Tibial artery (tissue), 4 donors: ENCODE measurements at regions not wholly inside any gene's neighbourhood (a gene's known extent, or its start where the extent isn't known, plus 50 kb on each side); places are given as distances from the start of the nearest gene placed in this dataset.

ENCODE experiments used
- DNase-seq, 2 donors: peaks; one replicate each; pipeline ENCODE4 v3.0.0-alpha.2; 2019
- H3K27ac ChIP-seq, 2 donors: fragments of 200-600 bp; sonication (generic) in 1 of 2; 1 replicate in 1 of 2; 2 replicates in 1 of 2; pipeline ENCODE4 v1.5.1; 2018 to 2019; ENCODE audit warnings: mild to moderate bottlenecking in 1 of 2
- H3K27me3 ChIP-seq, 2 donors: fragments of 200-600 bp; sonication (generic) in 1 of 2; one replicate each; pipeline versions ENCODE4 v1.5.1 to v1.6.0; 2016 to 2019
- H3K36me3 ChIP-seq, 3 donors: fragments of 200-600 bp; sonication (generic) in 2 of 3; one replicate each; pipeline ENCODE4 v1.5.1; 2016 to 2019; ENCODE audit warnings: mild to moderate bottlenecking in 2 of 3
- H3K4me1 ChIP-seq, 4 donors: fragments of 200-600 bp; sonication (generic) in 2 of 4; 1 replicate in 3 of 4; 2 replicates in 1 of 4; pipeline ENCODE4 v1.5.1; 2016 to 2019
- H3K4me3 ChIP-seq, 2 donors: fragments of 200-600 bp; sonication (generic) in 1 of 2; 1 replicate in 1 of 2; 2 replicates in 1 of 2; pipeline ENCODE4 v1.5.1; 2018 to 2019; ENCODE audit warnings: mild to moderate bottlenecking in 2 of 2
- H3K9me3 ChIP-seq, 3 donors: fragments of 200-600 bp; sonication (generic) in 1 of 3; one replicate each; pipeline ENCODE4 v1.5.1; 2016 to 2019
- CTCF ChIP-seq, 2 experiments: fragments of 200-600 bp in 1 of 2; fragments of 450-650 bp in 1 of 2; IDR thresholded peaks; one replicate each; pipeline ENCODE4 v1.5.1; 2017 to 2019; ENCODE audit warnings: antibody characterized with exemption in 2 of 2, mild to moderate bottlenecking in 1 of 2, moderate library complexity in 1 of 2
- intact Hi-C: fragments of 100-400 bp; cut with DNase I; formaldehyde crosslinking; loops from one replicate; pipeline ENCODE4 v1.15.0; 2023; ENCODE audit warnings: low total_unique reads

- intact Hi-C loops = no loop called here
Observed at GRCh38 chr1:191690931-191691330, 467.3 kb upstream of the RGS18 start.

GRCh38 chr1:191693797-191694196 is 464.5 kb upstream of the RGS18 start:
- no peak for DNase-seq
- Histone ChIP-seq H3K4me3 (no peak overlapping the region), H3K27me3 (no peaks in the 10 kb centered on the region), H3K36me3 (no peaks in the 10 kb centered on the region), H3K27ac (no peak overlapping the region), H3K9me3 (peaks cover 0 to 4% (median 0%) of the 10 kb centered on the region in 3 donors), H3K4me1 (no peaks in the 10 kb centered on the region)
- no peak for TF ChIP-seq CTCF (IDR thresholded peaks at IDR 0.05)
- intact Hi-C loops = no loop called here

More at GRCh38 chr1:191690931-191691330, 467.3 kb upstream of the RGS18 start:
- peaks cover 0 to 4% (median 0%) of the 10 kb centered on the region in 3 donors for H3K9me3 ChIP-seq
- no peak overlapping the region for H3K4me3 ChIP-seq
- TF ChIP-seq CTCF (IDR thresholded peaks at IDR 0.05) = no peak
- no peak overlapping the region for H3K27ac ChIP-seq
- H3K4me1 ChIP-seq = no peaks in the 10 kb centered on the region
- H3K36me3 ChIP-seq = no peaks in the 10 kb centered on the region
- H3K27me3 ChIP-seq = no peaks in the 10 kb centered on the region
- DNase-seq = no peak

DNA sequence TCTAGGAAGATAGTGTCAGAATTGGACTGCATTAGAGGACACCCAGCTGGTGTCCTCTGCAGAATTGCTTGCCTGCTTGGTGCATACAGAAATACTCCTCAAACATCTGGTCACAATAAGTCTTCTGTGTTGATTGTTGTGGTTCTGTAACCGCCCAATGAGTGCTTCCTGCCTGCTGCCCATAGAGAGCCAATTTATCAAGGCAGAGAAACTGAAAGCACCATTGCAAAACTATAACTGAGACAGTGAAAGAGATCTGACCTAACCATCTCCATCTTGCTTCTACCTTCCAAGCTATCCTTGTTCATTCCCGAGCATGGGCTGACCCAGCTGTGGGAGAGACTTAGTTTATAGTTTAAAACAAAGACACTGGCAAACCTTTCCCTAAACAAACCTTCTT is 462.4 kb upstream of the RGS18 start:
- H3K4me1 ChIP-seq = no peaks in the 10 kb centered on the region
- H3K36me3 ChIP-seq = no peaks in the 10 kb centered on the region
- no peak for TF ChIP-seq CTCF (IDR thresholded peaks at IDR 0.05)
- H3K27ac ChIP-seq = no peak overlapping the region
- intact Hi-C loops = no loop called here
- no peak for DNase-seq
- peaks cover 0 to 4% (median 0%) of the 10 kb centered on the region in 3 donors for H3K9me3 ChIP-seq
- no peak overlapping the region for H3K4me3 ChIP-seq
- no peaks in the 10 kb centered on the region for H3K27me3 ChIP-seq

DNA sequence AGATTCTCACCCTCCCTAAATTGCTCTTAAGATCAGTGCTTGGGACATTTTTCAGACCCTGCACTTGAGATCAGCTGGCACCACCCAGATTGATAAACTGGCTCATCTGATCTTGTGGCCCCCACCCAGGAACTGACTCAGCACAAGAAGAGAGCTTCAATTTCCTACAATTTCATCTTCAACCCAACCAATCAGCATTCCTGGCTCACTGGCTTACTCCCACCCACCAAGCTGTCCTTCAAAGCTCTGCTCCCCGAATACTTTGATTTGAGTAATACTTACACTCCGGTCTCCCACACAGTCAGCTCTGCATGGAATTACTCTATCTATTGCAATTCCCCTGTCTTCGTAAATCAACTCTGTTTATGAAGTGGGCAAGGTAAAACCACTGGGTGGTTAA is 461.9 kb upstream of the RGS18 start:
- DNase-seq = no peak
- Histone ChIP-seq H3K4me3 (no peak overlapping the region), H3K9me3 (peaks cover 0 to 4% (median 0%) of the 10 kb centered on the region in 3 donors), H3K36me3 (no peaks in the 10 kb centered on the region), H3K27me3 (no peaks in the 10 kb centered on the region), H3K27ac (no peak overlapping the region), H3K4me1 (no peaks in the 10 kb centered on the region)
- intact Hi-C loops = no loop called here
- TF ChIP-seq CTCF (IDR thresholded peaks at IDR 0.05) = no peak

DNA sequence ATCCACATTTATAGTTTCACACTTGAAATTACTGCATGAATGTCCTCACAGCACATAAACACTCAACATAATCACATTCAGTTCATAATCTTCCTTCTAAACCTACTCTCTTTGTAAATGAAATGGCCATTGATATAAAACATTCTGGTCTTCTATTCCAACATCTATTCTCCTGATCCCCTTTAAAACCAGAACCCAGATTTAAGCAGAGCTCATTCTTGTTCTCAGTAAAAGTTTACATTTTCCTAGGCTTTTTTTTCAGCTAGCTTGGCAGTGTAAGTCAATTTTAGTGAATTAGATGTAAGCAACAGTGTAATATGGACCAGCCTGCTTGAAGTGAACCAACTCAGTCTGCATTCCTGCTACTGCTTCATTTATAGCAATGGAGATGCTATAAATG is 460.7 kb upstream of the RGS18 start:
- intact Hi-C loops = no loop called here
- Histone ChIP-seq H3K9me3 (peaks cover 0 to 4% (median 0%) of the 10 kb centered on the region in 3 donors), H3K4me3 (no peak overlapping the region), H3K4me1 (no peaks in the 10 kb centered on the region), H3K27ac (no peak overlapping the region), H3K36me3 (no peaks in the 10 kb centered on the region), H3K27me3 (no peaks in the 10 kb centered on the region)
- DNase-seq = no peak
- no peak for TF ChIP-seq CTCF (IDR thresholded peaks at IDR 0.05)

- Histone ChIP-seq H3K4me1 (no peaks in the 10 kb centered on the region), H3K4me3 (no peak overlapping the region), H3K27ac (no peak overlapping the region), H3K9me3 (no peaks in the 10 kb centered on the region), H3K36me3 (no peaks in the 10 kb centered on the region), H3K27me3 (no peaks in the 10 kb centered on the region)
- no peak for TF ChIP-seq CTCF (IDR thresholded peaks at IDR 0.05)
- intact Hi-C loops = no loop called here
- DNase-seq = no peak
Observed at GRCh38 chr1:191698246-191698645, 460.0 kb upstream of the RGS18 start.
